Liver (tissue), 8 donors: ENCODE measurements at regions not wholly inside any gene's neighbourhood (a gene's known extent, or its start where the extent isn't known, plus 50 kb on each side); places are given as distances from the start of the nearest gene placed in this dataset.

Source experiments
- DNase-seq: peaks from one replicate; pipeline ENCODE4 v3.0.0-alpha.2; 2017; ENCODE audit warnings: low spot score
- H3K27ac ChIP-seq, 2 donors: one replicate each; pipeline ENCODE4 v1.7.0; 2013; ENCODE audit warnings: inconsistent platforms in 2 of 2, low read length in 2 of 2, control low read depth in 1 of 2, low read depth in 1 of 2, mild to moderate bottlenecking in 1 of 2
- H3K27me3 ChIP-seq, 4 donors: one replicate each; pipeline versions ENCODE4 v1.6.1 to v1.7.0; 2013; ENCODE audit warnings: low read length in 3 of 4, inconsistent platforms in 1 of 4, mild to moderate bottlenecking in 1 of 4, moderate library complexity in 1 of 4; ENCODE audit not compliant: control insufficient read depth in 4 of 4, insufficient read depth in 4 of 4
- H3K36me3 ChIP-seq, 4 donors: one replicate each; pipeline versions ENCODE4 v1.6.1 to v1.7.0; 2013; ENCODE audit warnings: low read length in 3 of 4, mild to moderate bottlenecking in 3 of 4, low read depth in 1 of 4, moderate library complexity in 1 of 4; ENCODE audit not compliant: control insufficient read depth in 4 of 4, insufficient read depth in 3 of 4
- H3K4me1 ChIP-seq, 4 donors: one replicate each; pipeline versions ENCODE4 v1.6.1 to v1.7.0; 2013; ENCODE audit warnings: low read length in 3 of 4, mild to moderate bottlenecking in 3 of 4, moderate library complexity in 1 of 4; ENCODE audit not compliant: control insufficient read depth in 4 of 4, insufficient read depth in 4 of 4
- H3K4me3 ChIP-seq, 3 donors: one replicate each; pipeline versions ENCODE4 v1.6.1 to v1.7.0; 2013; ENCODE audit warnings: low read length in 3 of 3, control low read depth in 1 of 3, low read depth in 1 of 3, mild to moderate bottlenecking in 1 of 3
- H3K9ac ChIP-seq, 2 donors: one replicate each; pipeline ENCODE4 v1.7.0; 2013; ENCODE audit warnings: low read length in 2 of 2, mild to moderate bottlenecking in 2 of 2, moderate library complexity in 2 of 2, control low read depth in 1 of 2, low read depth in 1 of 2
- H3K9me3 ChIP-seq, 4 donors: one replicate each; pipeline versions ENCODE4 v1.6.1 to v1.7.0; 2013; ENCODE audit warnings: low read length in 3 of 4; ENCODE audit not compliant: control insufficient read depth in 4 of 4
- ATF3 ChIP-seq: IDR thresholded peaks from 2 replicates; pipeline ENCODE4 v1.6.1; 2016; ENCODE audit warnings: antibody characterized with exemption
- CTCF ChIP-seq: fragments of 150-350 bp; IDR thresholded peaks from 2 replicates; pipeline ENCODE4 v1.5.1; 2017; ENCODE audit warnings: improper control_type of control experiment, low read depth, low read length; ENCODE audit not compliant: missing input control
- EGR1 ChIP-seq, 2 donors: IDR thresholded peaks; 2 replicates each; pipeline ENCODE4 v1.6.1; 2016 to 2018; ENCODE audit warnings: antibody characterized with exemption in 2 of 2, low read depth in 2 of 2
- FOXA1 ChIP-seq: IDR thresholded peaks from 2 replicates; pipeline ENCODE4 v1.6.1; 2016; ENCODE audit warnings: antibody characterized with exemption
- FOXA2 ChIP-seq: IDR thresholded peaks from 2 replicates; pipeline ENCODE4 v1.6.1; 2016; ENCODE audit warnings: antibody characterized with exemption
- GABPA ChIP-seq, 2 donors: IDR thresholded peaks in 1 of 2; conservative IDR thresholded peaks in 1 of 2; 2 replicates each; pipeline ENCODE4 v1.6.1; 2016; ENCODE audit warnings: antibody characterized with exemption in 2 of 2, mild to moderate bottlenecking in 1 of 2, moderate library complexity in 1 of 2
- HNF4G ChIP-seq: IDR thresholded peaks from 2 replicates; pipeline ENCODE4 v1.6.1; 2016; ENCODE audit warnings: antibody characterized with exemption
- JUND ChIP-seq, 2 donors: IDR thresholded peaks; 2 replicates each; pipeline ENCODE4 v1.6.1; 2016; ENCODE audit warnings: antibody characterized with exemption in 2 of 2
- MAX ChIP-seq: IDR thresholded peaks from 2 replicates; pipeline ENCODE4 v1.6.1; 2016; ENCODE audit warnings: antibody characterized with exemption
- NR2F2 ChIP-seq: IDR thresholded peaks from 2 replicates; pipeline ENCODE4 v1.6.1; 2016; ENCODE audit warnings: antibody characterized with exemption
- RAD21 ChIP-seq, 2 donors: IDR thresholded peaks; 2 replicates each; pipeline ENCODE4 v1.6.1; 2016; ENCODE audit warnings: antibody characterized with exemption in 2 of 2, mild to moderate bottlenecking in 2 of 2
- REST ChIP-seq: IDR thresholded peaks from 2 replicates; pipeline ENCODE4 v1.6.1; 2016; ENCODE audit warnings: antibody characterized with exemption, mild to moderate bottlenecking
- RXRA ChIP-seq, 2 donors: IDR thresholded peaks; 2 replicates each; pipeline ENCODE4 v1.6.1; 2017 to 2018; ENCODE audit warnings: antibody characterized with exemption in 2 of 2, mild to moderate bottlenecking in 1 of 2
- SP1 ChIP-seq: IDR thresholded peaks from 2 replicates; pipeline ENCODE4 v1.6.1; 2018; ENCODE audit warnings: antibody characterized with exemption, mild to moderate bottlenecking
- TAF1 ChIP-seq: conservative IDR thresholded peaks from 2 replicates; pipeline ENCODE4 v1.6.1; 2016; ENCODE audit warnings: antibody characterized with exemption, mild to moderate bottlenecking
- WGBS: extraction: QIAGEN DNeasy Blood & Tissue Kit; methylation state at CpG from one replicate; pipeline ENCODE4 v1.1.7; 2013; 5-methylcytosine and 5-hydroxymethylcytosine counted together
- donor health status: healthy.
- donor health status: healthy.
- donor health status: healthy.
- donor health status: healthy.
- donor health status: healthy.

- Histone ChIP-seq H3K9me3 (no peaks in the 10 kb centered on the region), H3K36me3 (no peaks in the 10 kb centered on the region), H3K9ac (no peak overlapping the region), H3K4me1 (no peaks in the 10 kb centered on the region), H3K27ac (no peak overlapping the region), H3K4me3 (no peak overlapping the region), H3K27me3 (no peaks in the 10 kb centered on the region)
- TF ChIP-seq ATF3 (no peak), SP1 (no peak), CTCF (no peak), RXRA (IDR thresholded peaks at IDR 0.05) (no peak), FOXA2 (no peak), FOXA1 (no peak), RAD21 (IDR thresholded peaks at IDR 0.05) (no peak)
- DNase-seq = no peak
- 93% methylated on average over 3 of the region's 3 CpGs for WGBS
These were observed 110.2 kb upstream of the RBBP8 start for GRCh38 chr18:22822841-22823508.

- no peak overlapping the region for H3K9ac ChIP-seq
- TF ChIP-seq REST (no peak), MAX (no peak)
These were observed 106.4 kb upstream of the RBBP8 start for GRCh38 chr18:22826726-22827125.

GRCh38 chr18:22827216-22827615, 105.9 kb upstream of the RBBP8 start:
- no peak overlapping the region for H3K27ac ChIP-seq
- no peak for DNase-seq
- H3K9ac ChIP-seq = no peak overlapping the region
- no peak overlapping the region for H3K4me3 ChIP-seq
- H3K9me3 ChIP-seq = no peaks in the 10 kb centered on the region
- no peaks in the 10 kb centered on the region for H3K4me1 ChIP-seq
- H3K36me3 ChIP-seq = no peaks in the 10 kb centered on the region
- H3K27me3 ChIP-seq = no peaks in the 10 kb centered on the region
- 92% methylated on average over 3 of the region's 3 CpGs for WGBS
- TF ChIP-seq CTCF (no peak), HNF4G (no peak), GABPA (IDR thresholded peaks at IDR 0.05 in 1 of 2, conservative IDR thresholded peaks at IDR 0.05 in 1 of 2) (no peak), REST (no peak), NR2F2 (no peak), FOXA1 (no peak), JUND (IDR thresholded peaks at IDR 0.05) (no peak), TAF1 (no peak), EGR1 (IDR thresholded peaks at IDR 0.05; ENCODE audit: low read depth in 2 of 2) (no peak), FOXA2 (no peak), ATF3 (no peak), SP1 (no peak)

More at GRCh38 chr18:22826726-22827125, 106.4 kb upstream of the RBBP8 start:
- H3K4me3 ChIP-seq = no peak overlapping the region
- WGBS = 86% methylated on average over 4 of the region's 4 CpGs
- H3K9me3 ChIP-seq = no peaks in the 10 kb centered on the region
- no peaks in the 10 kb centered on the region for H3K4me1 ChIP-seq
- no peaks in the 10 kb centered on the region for H3K27me3 ChIP-seq
- no peak for DNase-seq
- H3K27ac ChIP-seq = no peak overlapping the region
- H3K36me3 ChIP-seq = no peaks in the 10 kb centered on the region
